GM12872 (cell line): ENCODE measurements at regions not wholly inside any gene's neighbourhood (a gene's known extent, or its start where the extent isn't known, plus 50 kb on each side); places are given as distances from the start of the nearest gene placed in this dataset.

ENCODE experiments used
- CTCF ChIP-seq: IDR thresholded peaks from 3 replicates; pipeline ENCODE4 v1.5.1; 2011; ENCODE audit warnings: low read depth, mild to moderate bottlenecking, low read length, moderate library complexity; ENCODE audit not compliant: insufficient read depth

- no peak for TF ChIP-seq CTCF
Observed at GRCh38 chr7:121634356-121634755, 238.2 kb upstream of the FAM3C start.

- TF ChIP-seq CTCF = no peak
Observed at GRCh38 chr7:121633186-121633585, 237.1 kb upstream of the FAM3C start.

GRCh38 chr7:121624958-121625357 is 228.8 kb upstream of the FAM3C start:
- no peak for TF ChIP-seq CTCF

GRCh38 chr7:121623130-121623872 is 227.2 kb upstream of the FAM3C start:
- TF ChIP-seq CTCF = no peak

GRCh38 chr7:121621937-121622336 is 225.8 kb upstream of the FAM3C start:
- no peak for TF ChIP-seq CTCF

GRCh38 chr7:121620953-121621606 is 225.0 kb upstream of the FAM3C start:
- TF ChIP-seq CTCF = no peak

GRCh38 chr7:121620206-121620605 is 224.1 kb upstream of the FAM3C start:
- TF ChIP-seq CTCF = no peak
